H1 (cell line): ENCODE measurements at regions not wholly inside any gene's neighbourhood (a gene's known extent, or its start where the extent isn't known, plus 50 kb on each side); places are given as distances from the start of the nearest gene placed in this dataset.

Experiments
- CTCF ChIA-PET: fragments of 300-600 bp; sonication (Branson Sonifier 250); formaldehyde crosslinking; loops from one replicate; lab custom pipeline; 2021; ENCODE audit not compliant: partially characterized antibody; lab: Charles Lee
- POLR2A ChIA-PET: fragments of 300-600 bp; sonication (Branson Sonifier 250); formaldehyde crosslinking; loops from one replicate; lab custom pipeline; 2021; ENCODE audit warnings: inconsistent platforms; ENCODE audit not compliant: partially characterized antibody; lab: Charles Lee
- DNase-seq, 2 experiments: peaks; one replicate each; pipeline versions ENCODE4 v3.0.0 to v3.0.0-alpha.2; 2010 to 2022; ENCODE audit warnings: low spot score in 2 of 2, low read depth in 1 of 2, mixed read lengths in 1 of 2
- FAIRE-seq: peaks from 2 replicates; lab custom pipeline; 2011; peaks lifted over from hg19 to GRCh38; lab: Jason Lieb, UNC
- H2AFZ ChIP-seq: 2 replicates; pipeline ENCODE4 v1.8.1; 2012; ENCODE audit warnings: low read length, inconsistent platforms
- H2AK5ac ChIP-seq: 2 replicates; pipeline ENCODE4 v1.6.1; 2013; ENCODE audit warnings: low read depth, low read length
- H2BK120ac ChIP-seq: replicated peaks from 2 replicates; pipeline ENCODE3; 2013; ENCODE audit warnings: low read depth, low read length, inconsistent platforms
- H2BK12ac ChIP-seq: 2 replicates; pipeline ENCODE4 v1.6.1; 2013; ENCODE audit warnings: low read depth, low read length
- H2BK15ac ChIP-seq: 2 replicates; pipeline ENCODE4 v1.6.1; 2013; ENCODE audit warnings: low read length
- H2BK20ac ChIP-seq: 2 replicates; pipeline ENCODE4 v1.6.1; 2013; ENCODE audit warnings: low read length
- H2BK5ac ChIP-seq: 2 replicates; pipeline ENCODE4 v1.6.1; 2013; ENCODE audit warnings: low read depth, low read length
- H3K14ac ChIP-seq: 2 replicates; pipeline ENCODE4 v1.6.1; 2013; ENCODE audit warnings: inconsistent platforms; ENCODE audit not compliant: insufficient read length
- H3K18ac ChIP-seq: 2 replicates; pipeline ENCODE4 v1.6.1; 2013; ENCODE audit warnings: low read length; ENCODE audit errors: extremely low read depth
- H3K23ac ChIP-seq: 2 replicates; pipeline ENCODE4 v1.6.1; 2013; ENCODE audit warnings: inconsistent platforms; ENCODE audit not compliant: insufficient read length
- H3K23me2 ChIP-seq: 2 replicates; pipeline ENCODE4 v1.6.1; 2013; ENCODE audit warnings: low read depth, low read length
- H3K27ac ChIP-seq: 2 replicates; pipeline ENCODE4 v1.6.1; 2011; ENCODE audit warnings: low read depth, low read length, inconsistent platforms
- H3K27me3 ChIP-seq, 4 experiments: replicated peaks in 1 of 4; 1 replicate in 1 of 4; 2 replicates in 3 of 4; pipeline versions ENCODE4 v1.6.1 to v1.8.1; 2011 to 2013; ENCODE audit warnings: low read length in 3 of 4, mild to moderate bottlenecking in 3 of 4, inconsistent platforms in 2 of 4, mixed read lengths in 2 of 4, moderate library complexity in 1 of 4; ENCODE audit not compliant: control insufficient read depth in 3 of 4, insufficient read depth in 3 of 4; ENCODE audit errors: extremely low read depth in 1 of 4
- H3K36me3 ChIP-seq, 4 experiments: 2 replicates each; pipeline versions ENCODE4 v1.6.1 to v1.8.1; 2011 to 2013; ENCODE audit warnings: mild to moderate bottlenecking in 4 of 4, low read length in 3 of 4, moderate library complexity in 2 of 4, control low read depth in 1 of 4, inconsistent platforms in 1 of 4; ENCODE audit not compliant: insufficient read depth in 4 of 4, control insufficient read depth in 2 of 4
- H3K4ac ChIP-seq: replicated peaks from 2 replicates; pipeline ENCODE3; 2013; ENCODE audit warnings: low read length, low read depth, mixed read lengths, inconsistent platforms; ENCODE audit not compliant: insufficient read length
- H3K4me1 ChIP-seq, 4 experiments: replicated peaks in 1 of 4; 1 replicate in 1 of 4; 2 replicates in 3 of 4; pipeline versions ENCODE4 v1.6.1 to v1.8.1; 2011 to 2013; ENCODE audit warnings: low read length in 3 of 4, inconsistent platforms in 2 of 4, mixed read lengths in 1 of 4; ENCODE audit not compliant: insufficient read depth in 4 of 4, control insufficient read depth in 3 of 4
- H3K4me2 ChIP-seq, 2 experiments: 2 replicates each; pipeline versions ENCODE4 v1.6.1 to v1.8.1; 2011 to 2013; ENCODE audit warnings: low read depth in 2 of 2, low read length in 2 of 2, control low read depth in 1 of 2, inconsistent platforms in 1 of 2, mild to moderate bottlenecking in 1 of 2; ENCODE audit not compliant: insufficient read depth in 1 of 2
- H3K4me3 ChIP-seq, 4 experiments: fragments of 200-600, 300-600 bp in 1 of 4; sonication (generic), shearing (Covaris generic), sonication (Bioruptor Twin) in 1 of 4; 2 replicates each; pipeline versions ENCODE4 v1.5.1 to v1.8.1; 2011 to 2016; ENCODE audit warnings: low read length in 4 of 4, low read depth in 3 of 4, control low read depth in 2 of 4, inconsistent platforms in 2 of 4, mild to moderate bottlenecking in 2 of 4, mixed read lengths in 1 of 4, moderate library complexity in 1 of 4; ENCODE audit not compliant: insufficient read depth in 2 of 4; ENCODE audit errors: extremely low read depth in 1 of 4
- H3K56ac ChIP-seq: replicated peaks from 2 replicates; pipeline ENCODE3; 2013; ENCODE audit warnings: low read depth, mild to moderate bottlenecking, mixed read lengths, low read length, inconsistent platforms; ENCODE audit not compliant: insufficient read length
- H3K79me1 ChIP-seq: 2 replicates; pipeline ENCODE4 v1.6.1; 2013; ENCODE audit warnings: low read depth, low read length, control low read depth
- H3K79me2 ChIP-seq, 2 experiments: 2 replicates each; pipeline versions ENCODE4 v1.6.1 to v1.8.1; 2012 to 2013; ENCODE audit warnings: low read length in 2 of 2, mild to moderate bottlenecking in 2 of 2, inconsistent platforms in 1 of 2; ENCODE audit not compliant: insufficient read depth in 2 of 2, control insufficient read depth in 1 of 2
- H3K9ac ChIP-seq, 4 experiments: replicated peaks in 1 of 4; 1 replicate in 1 of 4; 2 replicates in 3 of 4; pipeline versions ENCODE4 v1.6.1 to v1.8.1; 2011 to 2013; ENCODE audit warnings: low read depth in 3 of 4, low read length in 3 of 4, control low read depth in 2 of 4, mild to moderate bottlenecking in 2 of 4, moderate library complexity in 2 of 4, inconsistent platforms in 1 of 4; ENCODE audit errors: extremely low read depth in 1 of 4
- H3K9me3 ChIP-seq, 2 experiments: 2 replicates each; pipeline versions ENCODE4 v1.6.1 to v1.8.1; 2012 to 2013; ENCODE audit warnings: mild to moderate bottlenecking in 2 of 2, moderate library complexity in 2 of 2, control low read depth in 1 of 2, inconsistent platforms in 1 of 2, low read depth in 1 of 2, low read length in 1 of 2, mixed read lengths in 1 of 2; ENCODE audit not compliant: insufficient read depth in 2 of 2
- H4K20me1 ChIP-seq, 2 experiments: replicated peaks in 1 of 2; 2 replicates each; pipeline versions ENCODE3 to v1.8.1; 2011 to 2013; ENCODE audit warnings: inconsistent platforms in 2 of 2, low read length in 2 of 2, mild to moderate bottlenecking in 1 of 2; ENCODE audit not compliant: insufficient read depth in 2 of 2, control insufficient read depth in 1 of 2
- H4K5ac ChIP-seq: 2 replicates; pipeline ENCODE4 v1.6.1; 2013; ENCODE audit warnings: low read length, low read depth, mixed read lengths, inconsistent platforms; ENCODE audit not compliant: insufficient read length
- H4K8ac ChIP-seq: 2 replicates; pipeline ENCODE4 v1.8.0; 2013; ENCODE audit warnings: mild to moderate bottlenecking, moderate library complexity, low read length, inconsistent platforms; ENCODE audit not compliant: insufficient read depth; ENCODE audit errors: extremely low read depth
- H4K91ac ChIP-seq: replicated peaks from 2 replicates; pipeline ENCODE3; 2013; ENCODE audit warnings: low read length, mixed read lengths, inconsistent platforms; ENCODE audit not compliant: insufficient read length
- WGBS, 2 experiments: shearing (Covaris generic) in 1 of 2; methylation state at CpG; one replicate each; pipeline versions ENCODE4 v1.1.6 to v1.1.7; 2013 to 2015; ENCODE audit warnings: low lambda C conversion rate in 2 of 2, mixed read lengths in 2 of 2, inconsistent platforms in 1 of 2, low coverage in 1 of 2, missing lambda C conversion rate in 1 of 2; ENCODE audit not compliant: insufficient replicate concordance in 2 of 2, insufficient coverage in 1 of 2, insufficient read length in 1 of 2; ENCODE audit errors: extremely low coverage in 1 of 2, missing lambda C conversion rate in 1 of 2; 5-methylcytosine and 5-hydroxymethylcytosine counted together
- TF ChIP-seq, protein P1 (sequence below): IDR thresholded peaks from 2 replicates; pipeline ENCODE4 v1.6.1; 2011; ENCODE audit warnings: low read length, improper control_type of control experiment

DNA sequence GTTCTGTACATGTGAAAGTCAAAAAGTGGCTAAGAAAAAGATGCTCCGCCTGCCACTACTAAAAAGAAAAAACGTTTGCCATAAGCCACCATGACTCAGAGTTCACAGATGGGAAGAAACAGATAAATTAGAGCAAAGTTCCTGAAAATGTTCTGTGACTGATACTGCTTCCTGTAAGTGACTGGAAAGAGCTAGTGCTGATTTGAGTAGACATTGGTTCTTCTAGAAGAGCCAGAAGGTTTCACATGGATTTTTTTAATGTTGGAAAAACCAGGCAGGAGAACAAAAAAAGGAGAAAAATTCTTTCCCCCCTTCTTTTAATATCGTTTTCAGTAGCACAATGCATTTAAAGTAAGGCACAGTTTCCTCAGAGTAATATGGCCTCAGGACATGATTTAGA is 221.4 kb downstream of the HLX start:
- Histone ChIP-seq H3K27ac (no peak overlapping the region), H3K27me3 (no peaks in the 10 kb centered on the region), H3K9me3 (no peaks in the 10 kb centered on the region), H2BK5ac (no peak overlapping the region), H3K4me2 (no peak overlapping the region), H3K36me3 (no peaks in the 10 kb centered on the region), H3K14ac (no peak overlapping the region), H4K20me1 (no peaks in the 10 kb centered on the region), H4K91ac (no peak overlapping the region), H3K4me1 (no peaks in the 10 kb centered on the region), H2AFZ (no peak overlapping the region), H4K5ac (no peak overlapping the region), H2BK12ac (no peak overlapping the region), H3K79me2 (no peaks in the 10 kb centered on the region), H3K18ac (no peak overlapping the region), H3K23ac (no peak overlapping the region), H3K23me2 (no peaks in the 10 kb centered on the region), H3K4ac (no peak overlapping the region), H3K79me1 (no peaks in the 10 kb centered on the region), H2BK20ac (no peak overlapping the region), H2BK120ac (no peak overlapping the region), H2AK5ac (no peak overlapping the region), H3K4me3 (no peak overlapping the region), H2BK15ac (no peak overlapping the region), H3K9ac (no peak overlapping the region), H3K56ac (no peak overlapping the region), H4K8ac (no peak overlapping the region)
- no peak for FAIRE-seq
- ChIA-PET CTCF (no interaction called here), POLR2A (no interaction called here)
- TF ChIP-seq, protein P1, sequence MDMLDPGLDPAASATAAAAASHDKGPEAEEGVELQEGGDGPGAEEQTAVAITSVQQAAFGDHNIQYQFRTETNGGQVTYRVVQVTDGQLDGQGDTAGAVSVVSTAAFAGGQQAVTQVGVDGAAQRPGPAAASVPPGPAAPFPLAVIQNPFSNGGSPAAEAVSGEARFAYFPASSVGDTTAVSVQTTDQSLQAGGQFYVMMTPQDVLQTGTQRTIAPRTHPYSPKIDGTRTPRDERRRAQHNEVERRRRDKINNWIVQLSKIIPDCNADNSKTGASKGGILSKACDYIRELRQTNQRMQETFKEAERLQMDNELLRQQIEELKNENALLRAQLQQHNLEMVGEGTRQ: no peak
- WGBS, 2 experiments: 54% methylated on average over 3 of the region's 3 CpGs; no CpG with 5 or more reads in 1 of the 2 experiments
- DNase-seq: no peak
